Esophagus muscularis mucosa (tissue), 4 donors: ENCODE measurements at regions not wholly inside any gene's neighbourhood (a gene's known extent, or its start where the extent isn't known, plus 50 kb on each side); places are given as distances from the start of the nearest gene placed in this dataset.

ENCODE experiments used
- EP300 ChIP-seq: sonication (generic); formaldehyde crosslinking; IDR thresholded peaks from one replicate; pipeline ENCODE4 v1.6.1; 2017; ENCODE audit warnings: antibody characterized with exemption
- POLR2AphosphoS5 ChIP-seq, 2 donors: sonication (generic); formaldehyde crosslinking; IDR thresholded peaks; one replicate each; pipeline ENCODE4 v1.6.1; 2017; ENCODE audit warnings: antibody characterized with exemption in 2 of 2
- TF ChIP-seq, protein P1 (sequence below), 3 experiments: fragments of 200-600 bp in 2 of 3; fragments of 450-650 bp in 1 of 3; sonication (generic) in 2 of 3; IDR thresholded peaks; one replicate each; pipeline ENCODE4 v1.5.1; 2017 to 2019; ENCODE audit warnings: antibody characterized with exemption in 3 of 3, mild to moderate bottlenecking in 2 of 3, moderate library complexity in 1 of 3

DNA sequence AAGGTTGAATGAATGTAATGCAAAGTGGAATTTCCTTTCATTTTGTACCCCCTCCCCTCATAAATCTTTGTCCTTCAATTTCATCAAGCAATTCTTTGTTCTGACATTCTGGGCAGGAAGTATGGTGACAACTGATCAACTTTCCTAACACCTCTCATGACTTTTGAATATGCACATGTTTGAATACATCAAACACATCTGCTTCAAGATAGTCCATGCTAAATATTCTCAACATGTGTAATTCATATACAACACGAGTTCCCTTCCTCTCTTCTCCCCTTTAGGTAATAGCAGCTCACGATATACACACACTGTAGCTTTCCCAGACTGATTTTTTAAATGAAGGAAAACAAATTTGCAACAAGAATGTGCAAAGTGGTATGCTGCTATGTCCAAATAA lies 103.6 kb upstream of the EFNA5 start:
- TF ChIP-seq POLR2AphosphoS5 (IDR thresholded peaks at IDR 0.05) (no peak), EP300 (no peak)
- TF ChIP-seq, protein P1, sequence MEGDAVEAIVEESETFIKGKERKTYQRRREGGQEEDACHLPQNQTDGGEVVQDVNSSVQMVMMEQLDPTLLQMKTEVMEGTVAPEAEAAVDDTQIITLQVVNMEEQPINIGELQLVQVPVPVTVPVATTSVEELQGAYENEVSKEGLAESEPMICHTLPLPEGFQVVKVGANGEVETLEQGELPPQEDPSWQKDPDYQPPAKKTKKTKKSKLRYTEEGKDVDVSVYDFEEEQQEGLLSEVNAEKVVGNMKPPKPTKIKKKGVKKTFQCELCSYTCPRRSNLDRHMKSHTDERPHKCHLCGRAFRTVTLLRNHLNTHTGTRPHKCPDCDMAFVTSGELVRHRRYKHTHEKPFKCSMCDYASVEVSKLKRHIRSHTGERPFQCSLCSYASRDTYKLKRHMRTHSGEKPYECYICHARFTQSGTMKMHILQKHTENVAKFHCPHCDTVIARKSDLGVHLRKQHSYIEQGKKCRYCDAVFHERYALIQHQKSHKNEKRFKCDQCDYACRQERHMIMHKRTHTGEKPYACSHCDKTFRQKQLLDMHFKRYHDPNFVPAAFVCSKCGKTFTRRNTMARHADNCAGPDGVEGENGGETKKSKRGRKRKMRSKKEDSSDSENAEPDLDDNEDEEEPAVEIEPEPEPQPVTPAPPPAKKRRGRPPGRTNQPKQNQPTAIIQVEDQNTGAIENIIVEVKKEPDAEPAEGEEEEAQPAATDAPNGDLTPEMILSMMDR (IDR thresholded peaks at IDR 0.05) = no peak
